CD1c-positive myeloid dendritic cell (primary cell): ENCODE measurements at regions not wholly inside any gene's neighbourhood (a gene's known extent, or its start where the extent isn't known, plus 50 kb on each side); places are given as distances from the start of the nearest gene placed in this dataset.

Experiments
- DNase-seq: peaks from one replicate; pipeline ENCODE4 v3.0.0-alpha.2; 2016; ENCODE audit errors: extremely low spot score

GRCh38 chr3:193754719-193755118 lies 161.7 kb downstream of the OPA1 start:
- no peak for DNase-seq

- DNase-seq = no peak
Observed at GRCh38 chr3:193756536-193756935, 163.5 kb downstream of the OPA1 start.

DNA sequence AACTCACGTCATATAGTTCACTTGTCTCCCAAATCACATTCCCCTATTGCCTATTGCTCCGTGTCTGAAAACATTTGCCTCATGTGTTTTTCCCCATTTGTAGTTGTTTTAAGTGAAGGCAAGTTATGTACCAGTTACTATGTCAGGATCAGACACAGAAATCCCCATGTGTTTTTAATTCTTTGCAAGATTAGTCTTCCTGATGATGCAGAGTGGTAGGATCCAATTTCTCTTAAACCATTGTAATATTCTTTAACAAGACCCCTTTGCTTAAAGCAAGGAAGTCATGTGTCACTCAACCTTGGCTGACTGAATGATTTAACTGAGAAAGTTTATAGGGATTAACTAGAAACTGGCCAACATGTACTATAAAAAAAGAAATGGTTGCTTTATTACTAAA lies 164.4 kb downstream of the OPA1 start:
- no peak for DNase-seq

DNA sequence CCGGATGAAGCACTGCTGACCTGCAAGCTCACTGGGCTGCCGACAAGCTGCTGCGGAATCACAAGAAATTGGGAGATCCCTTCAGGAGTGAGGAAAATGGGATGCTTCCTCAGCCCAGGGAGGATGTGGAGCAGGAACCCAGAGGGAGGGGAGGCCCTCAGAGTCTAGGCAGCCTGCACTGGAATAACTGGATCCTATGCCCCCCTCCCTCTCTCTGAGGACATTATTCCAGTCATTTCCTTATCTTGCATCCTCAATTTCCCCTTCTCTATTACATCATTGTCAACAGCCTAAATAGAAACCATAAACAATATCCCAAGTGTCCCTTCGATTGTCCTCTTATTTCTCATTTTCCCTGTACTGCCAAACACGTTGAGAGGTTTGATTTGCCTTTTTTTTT lies 169.0 kb downstream of the OPA1 start:
- DNase-seq = no peak

GRCh38 chr3:193762657-193763056 lies 169.6 kb downstream of the OPA1 start:
- no peak for DNase-seq

GRCh38 chr3:193764959-193765358 lies 172.0 kb downstream of the OPA1 start:
- DNase-seq = no peak

DNA sequence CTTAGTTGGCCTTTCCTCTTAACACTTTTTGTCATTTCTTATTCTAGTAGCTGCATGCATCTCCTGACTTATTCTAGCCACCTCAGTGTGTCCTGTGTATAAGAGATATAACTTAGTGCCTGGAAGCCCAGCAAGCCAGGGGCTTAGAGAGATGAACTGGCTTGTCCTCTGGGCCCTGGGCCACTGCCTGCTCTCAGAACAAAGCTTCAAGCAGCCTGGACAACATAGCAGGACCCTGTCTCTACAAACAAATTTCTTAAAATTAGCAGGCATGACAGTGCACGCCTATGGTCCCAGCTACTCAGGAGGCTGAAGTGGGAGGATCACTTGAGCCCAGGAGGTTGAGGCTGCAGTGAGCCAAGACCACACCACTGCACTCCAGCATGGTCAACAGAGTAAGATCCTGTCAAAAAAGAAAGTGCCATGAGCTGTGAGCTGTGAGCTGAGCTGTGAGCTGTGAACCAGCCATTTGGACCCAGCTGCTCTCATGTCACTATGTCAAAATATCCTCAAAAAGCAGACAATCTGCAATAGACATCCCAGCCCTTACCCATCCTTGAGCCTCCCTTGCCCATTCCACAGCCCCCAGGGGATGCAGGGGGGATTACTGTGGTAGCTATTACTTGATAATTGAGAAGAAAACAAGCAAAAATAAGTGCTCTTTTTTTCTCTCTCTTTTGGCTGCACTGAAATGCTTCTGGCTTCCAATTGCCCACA lies 174.5 kb downstream of the OPA1 start:
- no peak for DNase-seq

GRCh38 chr3:193768070-193768394 lies 175.0 kb downstream of the OPA1 start:
- DNase-seq = no peak

GRCh38 chr3:193769437-193769836 lies 176.4 kb downstream of the OPA1 start:
- DNase-seq = no peak

GRCh38 chr3:193771011-193771652 lies 178.1 kb downstream of the OPA1 start:
- DNase-seq = no peak

GRCh38 chr3:193771653-193772421 lies 178.8 kb downstream of the OPA1 start:
- DNase-seq = no peak

- no peak for DNase-seq
Observed at GRCh38 chr3:193772422-193772763, 179.4 kb downstream of the OPA1 start.

DNA sequence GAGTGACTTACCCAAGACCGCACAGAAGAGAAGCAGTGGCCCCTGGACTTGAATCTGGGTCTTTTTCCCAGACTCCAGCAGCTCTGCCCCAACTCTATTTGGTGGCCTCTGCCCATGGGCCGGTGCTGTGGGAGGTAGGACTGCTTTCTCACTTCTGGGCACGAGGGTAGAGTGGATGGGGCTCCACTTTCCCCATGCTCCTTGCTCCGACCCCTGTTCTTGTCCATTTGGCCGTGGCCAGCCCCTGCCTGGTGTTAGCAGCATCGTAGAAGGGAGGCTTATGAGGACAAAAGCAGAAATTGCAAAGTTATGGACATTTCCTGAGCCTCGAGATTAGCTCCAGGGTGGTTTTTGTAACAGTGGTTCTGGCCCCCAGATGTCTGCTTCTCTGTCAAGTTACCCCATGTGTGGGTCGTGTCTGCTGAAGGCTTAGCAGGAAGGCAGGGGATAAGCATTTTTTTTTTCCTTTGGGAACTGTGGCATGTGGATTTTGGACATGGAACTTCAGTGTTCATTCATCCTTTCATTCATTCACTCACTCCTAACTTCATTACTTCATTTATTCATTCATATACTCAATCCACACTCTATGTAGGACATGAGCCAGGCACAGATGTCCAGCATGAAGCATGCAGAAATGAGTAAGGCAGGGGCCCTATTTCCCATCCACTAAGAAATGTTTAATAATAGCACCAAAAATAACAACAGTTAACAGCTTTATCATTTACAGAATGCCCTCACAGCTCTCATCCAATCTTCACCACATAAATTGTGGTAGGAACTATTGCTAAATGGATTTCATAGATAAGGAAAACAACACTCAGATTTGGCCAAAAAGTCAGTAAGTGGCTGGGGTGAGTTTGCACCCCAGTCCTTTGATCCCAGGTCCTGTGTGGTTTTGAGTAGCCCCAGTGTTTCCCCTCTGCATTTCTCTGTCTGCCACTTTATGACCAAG lies 180.5 kb downstream of the OPA1 start:
- no peak for DNase-seq

DNA sequence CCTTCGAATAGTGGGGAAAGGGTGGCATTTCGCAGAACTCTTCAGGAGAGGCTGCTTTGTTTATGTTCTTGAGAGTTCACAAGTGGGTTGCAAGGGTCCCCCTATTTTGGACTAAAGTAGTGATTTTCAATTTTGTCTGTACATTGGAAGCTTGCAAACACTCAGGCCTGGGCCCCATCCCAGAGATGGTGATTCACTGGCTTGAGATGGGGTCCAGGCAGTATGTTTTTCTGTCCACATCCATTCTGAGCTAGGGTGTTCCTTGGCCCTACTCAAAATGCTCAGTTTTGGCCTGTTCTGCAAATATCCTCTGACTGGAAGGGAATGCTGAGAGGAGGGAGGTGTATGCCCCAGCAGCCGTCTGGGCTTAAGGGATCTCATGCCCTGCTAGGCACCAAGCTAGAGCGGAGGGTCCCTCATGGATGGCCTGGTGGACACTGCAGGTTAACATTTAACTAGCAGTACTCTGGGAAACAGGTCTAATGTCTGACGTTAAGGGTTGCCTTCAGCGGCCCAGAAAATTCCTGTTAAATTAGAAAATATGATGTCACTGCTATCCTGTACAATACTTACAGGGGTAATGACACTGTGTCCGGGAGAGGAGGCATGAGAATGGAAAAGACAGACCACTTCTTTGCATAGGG lies 181.4 kb downstream of the OPA1 start:
- DNase-seq = no peak

GRCh38 chr3:193774916-193775285 lies 181.9 kb downstream of the OPA1 start:
- DNase-seq = no peak

DNA sequence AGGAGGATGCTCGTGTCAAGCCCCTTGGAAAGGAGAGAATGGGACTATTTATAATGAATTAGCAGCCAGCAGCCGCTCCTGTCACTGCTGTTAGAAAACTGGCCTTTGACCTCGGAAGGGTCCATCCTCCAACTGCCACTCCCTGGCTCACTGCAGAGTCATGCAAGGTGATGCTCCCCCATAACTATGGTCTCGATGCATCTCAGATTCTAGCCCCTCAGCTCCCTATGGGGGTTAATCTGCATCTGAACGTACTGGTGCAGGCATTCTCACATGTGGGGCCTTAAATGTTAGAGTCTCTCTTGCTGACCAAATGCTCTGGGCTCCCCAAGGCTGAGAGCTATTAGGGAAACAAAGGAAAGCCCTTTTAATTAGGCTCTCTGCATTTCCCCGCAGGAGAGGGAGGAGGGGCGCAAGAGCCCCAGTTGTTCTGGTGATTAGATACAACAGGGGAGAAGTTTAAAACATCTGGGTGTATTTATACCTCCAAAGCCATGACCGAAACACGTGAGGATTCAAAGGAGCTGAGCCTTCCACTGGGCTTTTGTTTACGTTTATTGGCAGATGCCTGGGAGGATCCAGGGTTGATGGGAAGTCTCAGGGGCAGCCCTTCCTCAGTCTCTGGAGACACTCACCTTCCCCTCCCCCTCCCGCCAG lies 182.5 kb downstream of the OPA1 start:
- no peak for DNase-seq

GRCh38 chr3:193776626-193777358 lies 183.8 kb downstream of the OPA1 start:
- DNase-seq = no peak

GRCh38 chr3:193777524-193777923 lies 184.5 kb downstream of the OPA1 start:
- no peak for DNase-seq

DNA sequence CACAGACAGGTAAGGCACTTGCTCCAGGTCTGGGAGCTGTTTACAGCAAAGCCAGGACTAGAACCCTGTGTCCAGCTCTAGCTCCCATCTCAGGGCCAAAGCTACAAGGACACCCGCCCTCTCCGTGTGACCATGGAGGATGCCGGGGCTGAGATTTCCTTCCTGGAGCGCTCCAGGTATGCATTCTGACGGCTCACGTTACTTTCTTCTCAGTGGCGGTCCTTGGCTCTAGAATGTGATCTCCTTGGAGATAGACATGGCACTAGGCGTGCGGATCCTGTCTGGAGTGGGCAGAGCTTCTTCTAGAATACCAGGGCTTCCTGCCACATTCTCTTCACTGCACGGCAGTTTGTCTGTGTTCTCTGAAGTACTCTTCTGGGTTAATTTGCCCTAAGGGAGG lies 185.7 kb downstream of the OPA1 start:
- no peak for DNase-seq

DNA sequence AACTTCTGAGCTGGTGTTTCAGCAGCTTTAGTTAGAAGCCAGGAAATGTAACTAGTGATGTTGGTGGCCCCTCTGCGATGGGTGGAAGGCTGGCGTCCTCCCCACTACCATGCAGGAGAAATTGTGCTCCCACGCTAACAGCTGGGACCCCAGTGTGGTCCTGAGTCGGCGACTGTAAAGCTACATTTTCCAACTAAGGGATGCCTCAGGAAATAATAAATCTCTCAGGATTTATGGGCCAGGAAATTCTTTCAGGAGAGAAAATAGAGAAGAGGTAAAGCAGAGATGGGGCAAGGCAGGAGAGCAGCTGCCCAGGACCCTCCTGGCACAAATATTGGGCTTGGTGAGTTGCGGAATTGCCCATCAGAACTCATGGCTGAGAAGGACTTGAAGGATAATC lies 186.9 kb downstream of the OPA1 start:
- DNase-seq = no peak
